ENCODE measurements at regions not wholly inside any gene's neighbourhood (a gene's known extent, or its start where the extent isn't known, plus 50 kb on each side); places are given as distances from the start of the nearest gene placed in this dataset.

- DNase-seq (no peak), ATAC-seq (ENCODE audit: insufficient read depth, low FRiP score) (no peak)
- peaks cover 0 to 2% (median 0%) of the 10 kb centered on the region in 3 donors for H3K27me3 ChIP-seq (ENCODE audit: control insufficient read depth in 3 of 3, insufficient read depth in 3 of 3, low read length in 2 of 3)
- H3K27ac ChIP-seq (ENCODE audit: low read depth in 1 of 2, low read length in 1 of 2) = no peak overlapping the region
- no peak overlapping the region for H3K4me3 ChIP-seq
- WGBS, 2 donors = 68 to 83% methylated on average over 4 of the region's 4 CpGs
- H3K36me3 ChIP-seq (ENCODE audit: control insufficient read depth in 4 of 4, insufficient read depth in 4 of 4, low read length in 4 of 4) = no peaks in the 10 kb centered on the region
- peaks cover 0 to 11% (median 0%) of the 10 kb centered on the region in 5 donors for H3K4me1 ChIP-seq (ENCODE audit: control insufficient read depth in 5 of 5, insufficient read depth in 5 of 5, low read length in 5 of 5)
- no peaks in the 10 kb centered on the region for H3K9me3 ChIP-seq (ENCODE audit: control insufficient read depth in 4 of 4, insufficient read depth in 3 of 4, low read length in 3 of 4)
- TF ChIP-seq, protein P1, sequence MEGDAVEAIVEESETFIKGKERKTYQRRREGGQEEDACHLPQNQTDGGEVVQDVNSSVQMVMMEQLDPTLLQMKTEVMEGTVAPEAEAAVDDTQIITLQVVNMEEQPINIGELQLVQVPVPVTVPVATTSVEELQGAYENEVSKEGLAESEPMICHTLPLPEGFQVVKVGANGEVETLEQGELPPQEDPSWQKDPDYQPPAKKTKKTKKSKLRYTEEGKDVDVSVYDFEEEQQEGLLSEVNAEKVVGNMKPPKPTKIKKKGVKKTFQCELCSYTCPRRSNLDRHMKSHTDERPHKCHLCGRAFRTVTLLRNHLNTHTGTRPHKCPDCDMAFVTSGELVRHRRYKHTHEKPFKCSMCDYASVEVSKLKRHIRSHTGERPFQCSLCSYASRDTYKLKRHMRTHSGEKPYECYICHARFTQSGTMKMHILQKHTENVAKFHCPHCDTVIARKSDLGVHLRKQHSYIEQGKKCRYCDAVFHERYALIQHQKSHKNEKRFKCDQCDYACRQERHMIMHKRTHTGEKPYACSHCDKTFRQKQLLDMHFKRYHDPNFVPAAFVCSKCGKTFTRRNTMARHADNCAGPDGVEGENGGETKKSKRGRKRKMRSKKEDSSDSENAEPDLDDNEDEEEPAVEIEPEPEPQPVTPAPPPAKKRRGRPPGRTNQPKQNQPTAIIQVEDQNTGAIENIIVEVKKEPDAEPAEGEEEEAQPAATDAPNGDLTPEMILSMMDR (IDR thresholded peaks at IDR 0.05; ENCODE audit: control extremely low read depth, extremely low read depth) = no peak
- H3K9ac ChIP-seq (ENCODE audit: insufficient read depth in 1 of 2, low read length in 2 of 2) = no peak overlapping the region
These were observed 140.4 kb upstream of the CCDC54 start for GRCh38 chr3:107236655-107237337.

DNA sequence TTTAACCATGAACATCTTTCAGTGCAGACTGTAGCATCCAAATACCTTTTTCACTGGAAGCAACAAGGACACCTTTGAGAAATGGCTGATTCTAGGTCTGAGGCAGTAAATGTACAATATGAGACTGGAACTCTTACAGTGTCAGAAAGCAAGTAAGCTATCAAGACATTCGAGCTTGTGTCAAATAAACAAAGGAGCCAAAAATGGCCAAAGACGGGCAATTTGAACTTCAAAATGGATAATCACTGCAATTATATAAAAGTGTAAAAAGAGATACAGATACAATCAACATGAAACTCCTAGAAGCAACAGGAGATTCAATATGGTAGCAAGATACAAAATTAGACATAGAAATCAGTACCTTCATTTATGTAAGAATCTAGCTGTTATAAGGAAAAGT lies 138.5 kb upstream of the CCDC54 start:
- WGBS, 2 donors = 90 to 93% methylated on average over 2 of the region's 2 CpGs
- TF ChIP-seq, protein P1 (IDR thresholded peaks at IDR 0.05; ENCODE audit: control extremely low read depth, extremely low read depth) = no peak
- Histone ChIP-seq H3K36me3 (ENCODE audit: control insufficient read depth in 4 of 4, insufficient read depth in 4 of 4, low read length in 4 of 4) (no peaks in the 10 kb centered on the region), H3K4me1 (ENCODE audit: control insufficient read depth in 5 of 5, insufficient read depth in 5 of 5, low read length in 5 of 5) (peaks cover 0 to 17% (median 0%) of the 10 kb centered on the region in 5 donors), H3K27ac (ENCODE audit: low read depth in 1 of 2, low read length in 1 of 2) (no peak overlapping the region), H3K9ac (ENCODE audit: insufficient read depth in 1 of 2, low read length in 2 of 2) (no peak overlapping the region), H3K9me3 (ENCODE audit: control insufficient read depth in 4 of 4, insufficient read depth in 3 of 4, low read length in 3 of 4) (no peaks in the 10 kb centered on the region), H3K4me3 (no peak overlapping the region), H3K27me3 (ENCODE audit: control insufficient read depth in 3 of 3, insufficient read depth in 3 of 3, low read length in 2 of 3) (no peaks in the 10 kb centered on the region)
- DNase-seq (no peak), ATAC-seq (ENCODE audit: insufficient read depth, low FRiP score) (no peak)

DNA sequence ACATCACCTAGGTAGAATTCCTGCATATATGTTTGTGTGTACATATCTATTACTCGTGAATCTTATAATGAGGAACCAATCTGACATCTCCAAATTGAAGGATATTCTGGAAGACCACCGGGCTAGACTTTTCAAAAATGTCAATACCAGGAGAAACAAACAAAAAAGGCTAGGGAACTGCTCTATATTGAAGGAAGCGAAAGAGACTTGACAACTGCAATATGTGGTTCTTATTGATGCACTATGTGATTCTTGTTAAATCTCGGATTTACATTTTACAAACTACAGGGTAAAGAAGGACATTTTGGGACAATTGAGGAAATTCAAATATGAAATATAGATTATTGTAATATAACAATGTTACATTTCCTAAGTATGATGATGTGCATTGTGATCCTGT lies 137.5 kb upstream of the CCDC54 start:
- no peak for ATAC-seq (ENCODE audit: insufficient read depth, low FRiP score)
- Histone ChIP-seq H3K27me3 (ENCODE audit: control insufficient read depth in 3 of 3, insufficient read depth in 3 of 3, low read length in 2 of 3) (no peaks in the 10 kb centered on the region), H3K9me3 (ENCODE audit: control insufficient read depth in 4 of 4, insufficient read depth in 3 of 4, low read length in 3 of 4) (no peaks in the 10 kb centered on the region), H3K9ac (ENCODE audit: insufficient read depth in 1 of 2, low read length in 2 of 2) (no peak overlapping the region), H3K27ac (ENCODE audit: low read depth in 1 of 2, low read length in 1 of 2) (peak overlapping the region in 1 of 2 donors; percentile 68), H3K4me3 (no peak overlapping the region), H3K4me1 (ENCODE audit: control insufficient read depth in 5 of 5, insufficient read depth in 5 of 5, low read length in 5 of 5) (peaks cover 0 to 17% (median 0%) of the 10 kb centered on the region in 5 donors), H3K36me3 (ENCODE audit: control insufficient read depth in 4 of 4, insufficient read depth in 4 of 4, low read length in 4 of 4) (peaks cover 0 to 2% (median 0%) of the 10 kb centered on the region in 4 donors)
- no peak for DNase-seq
- TF ChIP-seq, protein P1 (IDR thresholded peaks at IDR 0.05; ENCODE audit: control extremely low read depth, extremely low read depth) = no peak
- 90% methylated on average over 4 of the region's 4 CpGs for WGBS, 2 donors
